Cardiac fibroblast (primary cell): ENCODE measurements at regions not wholly inside any gene's neighbourhood (a gene's known extent, or its start where the extent isn't known, plus 50 kb on each side); places are given as distances from the start of the nearest gene placed in this dataset.

Experiments
- DNase-seq, 2 donors: peaks; one replicate each; pipeline versions ENCODE4 v3.0.0 to v3.0.0-alpha.2; 2010; ENCODE audit warnings: low read depth in 2 of 2
- H3K4me3 ChIP-seq, 2 donors: replicated peaks in 1 of 2; 1 replicate in 1 of 2; 2 replicates in 1 of 2; pipeline ENCODE4 v1.5.1; 2011; ENCODE audit warnings: low read depth in 2 of 2, low read length in 2 of 2, mild to moderate bottlenecking in 2 of 2, moderate library complexity in 1 of 2
- CTCF ChIP-seq: IDR thresholded peaks from one replicate; pipeline ENCODE4 v1.5.1; 2011; ENCODE audit warnings: low read depth, mild to moderate bottlenecking, low read length, inconsistent platforms

GRCh38 chr2:9754532-9754887, 88.8 kb upstream of the TAF1B start:
- H3K4me3 ChIP-seq: no peak overlapping the region
- TF ChIP-seq CTCF: no peak
- no peak for DNase-seq

DNA sequence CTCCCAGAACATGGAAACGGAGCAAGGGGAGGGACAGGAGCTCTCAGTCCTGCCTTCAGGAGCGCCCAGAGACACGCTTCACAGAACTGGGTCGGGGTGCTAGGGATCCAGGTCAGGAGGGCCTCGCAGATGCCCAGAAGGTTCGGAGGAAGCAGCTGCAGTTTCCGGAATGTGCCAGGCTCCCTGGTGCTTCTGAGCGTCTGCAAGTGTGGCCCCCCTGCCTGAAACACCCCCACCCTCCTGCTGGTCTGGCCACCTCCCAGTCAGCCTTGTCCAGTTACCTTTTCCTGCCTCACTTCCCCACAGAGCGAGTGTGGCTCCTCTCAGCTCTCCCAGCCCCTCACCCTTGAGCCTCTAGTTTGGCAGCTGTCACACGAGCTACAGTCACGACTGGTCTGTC, 88.3 kb upstream of the TAF1B start:
- no peak overlapping the region for H3K4me3 ChIP-seq
- TF ChIP-seq CTCF: no peak
- DNase-seq: no peak

DNA sequence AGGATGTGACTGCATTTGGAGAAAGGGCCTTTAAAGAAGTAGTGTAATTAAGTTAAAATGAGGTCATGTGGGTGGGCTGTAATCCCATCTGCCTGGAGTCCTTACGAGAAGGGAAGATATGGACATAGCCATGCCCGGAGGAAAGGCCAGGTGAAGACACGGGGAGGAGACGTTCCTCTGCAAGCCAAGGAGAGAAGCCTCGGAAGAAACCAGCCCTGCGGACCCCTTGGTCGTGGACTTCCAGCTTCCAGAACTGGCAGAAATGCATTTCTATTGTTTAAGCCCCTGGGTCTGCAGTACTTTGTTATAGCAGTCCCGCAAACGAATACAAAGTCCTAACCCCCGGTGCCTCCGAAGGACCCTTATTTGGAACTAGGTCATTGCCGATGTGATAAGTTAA, 87.6 kb upstream of the TAF1B start:
- no peak overlapping the region for H3K4me3 ChIP-seq
- no peak for DNase-seq
- no peak for TF ChIP-seq CTCF

GRCh38 chr2:9756692-9757250, 86.5 kb upstream of the TAF1B start:
- no peak overlapping the region for H3K4me3 ChIP-seq
- no peak for TF ChIP-seq CTCF
- no peak for DNase-seq

GRCh38 chr2:9757501-9758264, 85.6 kb upstream of the TAF1B start:
- peak overlapping the region; percentile 4 to 26 for H3K4me3 ChIP-seq
- no peak for TF ChIP-seq CTCF
- peak in 1 of 2 donors; percentile 37 for DNase-seq

DNA sequence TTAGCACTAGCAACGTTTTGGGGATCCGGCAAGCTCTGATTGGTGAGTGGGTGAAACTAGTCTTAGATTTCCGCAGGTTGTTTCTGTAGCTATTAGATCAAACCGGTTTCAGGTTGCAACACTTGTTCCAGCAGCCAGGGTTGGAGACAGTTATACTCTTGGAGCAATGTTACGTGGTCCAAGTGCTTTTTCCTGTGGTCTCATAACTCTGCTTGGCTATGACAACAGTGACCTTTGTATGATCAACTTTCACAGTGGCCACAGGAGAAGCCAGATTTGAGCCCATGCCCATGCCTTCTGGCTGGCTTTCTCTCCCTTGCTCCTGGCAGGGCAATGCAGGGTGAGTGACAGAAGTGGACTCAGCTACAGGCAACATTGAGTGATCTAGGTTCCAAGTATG, 84.5 kb upstream of the TAF1B start:
- no peak for TF ChIP-seq CTCF
- H3K4me3 ChIP-seq: no peak overlapping the region
- no peak for DNase-seq
